ENCODE measurements at regions not wholly inside any gene's neighbourhood (a gene's known extent, or its start where the extent isn't known, plus 50 kb on each side); places are given as distances from the start of the nearest gene placed in this dataset.
"Not testable (repeated sequence)": the region's sequence is repeated elsewhere in the genome, so short reads cannot be mapped to it uniquely, and the experiment has no call there.

- no peak for DNase-seq
Observed at GRCh38 chr21:35170818-35171217, 121.7 kb upstream of the RUNX1 start.

- no peak for DNase-seq
Observed at GRCh38 chr21:35170244-35170643, 121.1 kb upstream of the RUNX1 start.

GRCh38 chr21:35169574-35169973 lies 120.5 kb upstream of the RUNX1 start:
- DNase-seq, result no peak

DNA sequence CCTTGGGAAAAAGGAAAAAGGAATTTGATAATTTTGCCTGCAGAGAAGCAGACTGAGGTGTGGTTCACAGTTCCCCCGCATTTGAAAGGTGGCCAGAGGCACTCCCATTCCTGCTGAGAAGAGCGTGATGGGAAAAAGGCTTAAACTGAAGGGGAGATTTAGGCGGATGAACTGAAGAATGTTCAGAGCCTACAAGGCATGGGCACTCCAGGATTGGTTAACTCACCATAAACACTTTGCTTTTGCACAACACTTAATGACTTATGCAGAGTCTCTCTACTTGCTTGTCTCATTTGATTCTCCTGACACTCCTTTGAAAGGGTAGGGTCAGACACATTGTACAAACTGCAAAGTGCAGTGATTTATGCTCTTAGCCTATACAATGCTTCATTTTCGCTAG lies 119.6 kb upstream of the RUNX1 start:
- DNase-seq, result no peak

DNA sequence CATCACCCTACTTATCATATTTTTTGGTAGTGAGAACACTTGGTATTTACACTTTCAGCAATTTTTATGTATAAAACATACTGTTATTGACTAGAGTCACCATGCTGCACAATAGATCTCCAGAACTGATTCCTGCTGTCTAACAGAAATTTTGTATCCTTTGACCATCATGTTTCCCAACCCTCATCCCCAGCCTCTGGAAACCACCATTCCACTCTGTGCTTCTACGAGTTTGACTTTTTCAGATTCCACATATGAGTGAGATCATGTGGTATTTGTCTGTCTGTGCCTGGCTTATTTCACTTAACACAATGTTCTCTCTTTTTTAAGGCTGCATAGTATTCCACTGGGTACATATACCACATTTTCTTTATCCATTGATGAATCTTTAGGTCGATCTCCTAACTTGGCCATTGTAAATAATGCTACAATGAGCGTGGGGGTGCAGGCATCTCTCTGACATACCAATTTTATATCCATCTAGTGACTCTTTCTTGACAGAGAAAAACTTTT lies 115.9 kb upstream of the RUNX1 start:
- no peak for DNase-seq

DNA sequence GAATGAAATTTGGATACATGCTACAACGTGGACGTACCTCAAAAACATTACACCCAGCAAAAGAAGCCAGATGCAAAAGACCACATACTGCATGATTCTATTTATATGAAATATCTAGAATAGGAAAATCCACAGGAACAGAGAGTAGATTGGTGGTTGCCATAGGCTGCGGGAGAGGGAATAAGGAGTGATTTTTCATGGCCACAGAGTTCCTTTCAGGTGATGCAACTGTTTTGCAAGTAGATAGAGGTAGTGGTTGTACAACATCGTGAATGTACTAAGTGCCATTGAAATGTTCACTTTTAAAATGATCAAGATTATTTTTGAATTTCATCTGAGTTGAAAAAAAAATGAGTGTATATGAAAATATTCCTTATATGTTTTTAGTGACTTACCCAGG lies 115.3 kb upstream of the RUNX1 start:
- DNase-seq, result no peak

DNA sequence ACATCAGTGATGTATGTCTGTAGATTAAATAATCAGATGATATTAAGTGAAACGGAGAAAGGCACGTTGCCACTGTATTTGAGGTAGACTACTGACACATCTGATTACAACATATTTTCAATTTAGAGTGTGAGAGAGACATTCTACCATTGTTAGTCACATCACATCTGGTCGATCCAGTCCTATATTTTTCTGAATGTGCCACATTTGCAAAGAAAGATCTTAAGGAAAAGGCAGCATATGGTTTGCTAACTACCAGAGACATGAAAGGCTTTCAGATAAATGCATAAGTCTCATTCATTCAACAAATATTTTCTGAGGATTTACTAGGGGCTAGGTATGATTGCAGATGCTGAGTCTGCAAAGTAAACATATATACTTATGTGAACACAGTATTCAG lies 114.3 kb upstream of the RUNX1 start:
- no peak for DNase-seq

DNA sequence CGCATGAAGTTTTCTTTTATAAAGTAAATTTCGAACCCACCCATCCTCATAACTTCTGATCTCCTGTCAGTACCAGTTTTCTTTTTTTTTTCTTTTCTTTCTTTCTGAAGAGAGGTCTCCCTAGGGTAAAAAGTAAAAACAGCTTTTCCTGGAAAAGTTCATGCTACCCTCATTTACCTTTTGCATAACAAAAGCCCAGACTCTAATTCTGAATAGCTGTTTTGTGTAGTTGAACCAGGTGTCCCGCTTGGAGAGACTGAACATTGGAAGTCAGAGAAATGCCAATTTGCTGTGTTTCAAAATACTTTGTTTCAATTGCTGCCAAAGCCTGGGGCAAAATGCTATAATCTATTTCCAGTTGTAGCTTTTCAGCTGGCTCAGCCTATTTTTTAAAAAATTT lies 113.7 kb upstream of the RUNX1 start:
- DNase-seq, result no peak

GRCh38 chr21:35159881-35160280 lies 110.8 kb upstream of the RUNX1 start:
- no peak for DNase-seq

- DNase-seq, result not testable (repeated sequence)
Observed at GRCh38 chr21:35157374-35157773, 108.3 kb upstream of the RUNX1 start.

DNA sequence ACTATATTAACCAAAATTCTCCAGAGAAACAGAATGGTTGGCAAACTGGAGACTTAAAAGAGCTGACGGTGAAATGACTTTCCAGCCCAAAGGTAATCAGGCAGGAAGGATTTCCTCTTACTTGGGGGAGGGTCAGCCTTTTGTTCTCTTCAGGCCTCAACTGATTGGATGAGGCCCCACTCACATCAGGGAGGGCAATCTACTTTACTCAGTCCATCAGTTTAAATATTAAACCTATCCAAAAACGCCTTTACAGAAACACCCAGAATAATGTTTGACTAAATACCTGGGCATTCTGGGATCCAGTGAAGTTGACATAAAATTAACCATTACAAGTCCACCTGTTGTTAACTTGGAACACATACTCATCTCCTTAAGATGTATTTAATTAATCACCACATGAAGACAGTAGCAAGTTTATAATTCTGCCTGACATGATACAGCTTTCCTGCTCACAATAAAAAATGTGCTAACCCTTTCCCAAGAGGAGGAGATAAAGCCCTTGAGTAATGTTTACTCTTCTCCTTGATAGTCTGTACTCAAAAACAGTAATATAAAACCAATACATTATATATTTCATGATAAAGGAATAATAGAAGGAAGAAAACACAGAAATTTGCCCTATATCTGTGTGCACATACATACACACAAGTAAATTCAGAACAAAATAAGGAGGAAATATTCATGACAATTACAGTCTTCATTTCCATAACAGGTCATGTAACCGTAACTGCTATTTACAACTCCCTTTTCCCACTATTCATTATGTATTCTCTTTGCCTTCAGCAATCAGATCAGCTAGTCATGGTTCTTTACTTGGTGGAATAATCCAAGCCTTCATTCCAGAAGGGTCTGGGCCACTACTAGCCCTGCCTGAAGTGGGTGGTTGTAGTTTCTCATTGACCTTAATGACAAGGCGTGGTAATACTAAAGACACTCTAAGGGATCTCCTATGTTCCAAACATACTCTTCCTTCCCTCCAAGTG lies 107.5 kb upstream of the RUNX1 start:
- DNase-seq, result no peak

DNA sequence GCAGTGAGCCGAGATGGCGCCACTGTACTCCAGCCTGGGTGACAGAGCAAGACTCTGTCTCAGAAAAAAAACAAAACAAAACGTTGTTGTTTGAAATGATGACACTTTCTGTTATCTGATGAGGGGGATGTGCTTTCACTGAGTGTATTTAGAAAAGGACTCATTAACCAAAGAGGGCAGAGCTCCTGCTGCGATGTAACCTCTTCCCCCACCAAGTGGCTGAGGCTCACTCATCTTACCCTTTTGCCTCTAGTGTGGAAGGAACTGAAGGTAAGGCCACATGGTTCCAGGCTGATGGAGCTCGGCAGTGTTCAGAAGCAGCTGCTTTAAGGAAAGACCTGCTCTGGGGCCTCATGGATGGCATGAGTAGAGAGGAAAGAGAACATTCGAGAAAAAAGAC lies 105.7 kb upstream of the RUNX1 start:
- DNase-seq, result no peak

- no peak for DNase-seq
Observed at GRCh38 chr21:35153671-35154070, 104.6 kb upstream of the RUNX1 start.

DNA sequence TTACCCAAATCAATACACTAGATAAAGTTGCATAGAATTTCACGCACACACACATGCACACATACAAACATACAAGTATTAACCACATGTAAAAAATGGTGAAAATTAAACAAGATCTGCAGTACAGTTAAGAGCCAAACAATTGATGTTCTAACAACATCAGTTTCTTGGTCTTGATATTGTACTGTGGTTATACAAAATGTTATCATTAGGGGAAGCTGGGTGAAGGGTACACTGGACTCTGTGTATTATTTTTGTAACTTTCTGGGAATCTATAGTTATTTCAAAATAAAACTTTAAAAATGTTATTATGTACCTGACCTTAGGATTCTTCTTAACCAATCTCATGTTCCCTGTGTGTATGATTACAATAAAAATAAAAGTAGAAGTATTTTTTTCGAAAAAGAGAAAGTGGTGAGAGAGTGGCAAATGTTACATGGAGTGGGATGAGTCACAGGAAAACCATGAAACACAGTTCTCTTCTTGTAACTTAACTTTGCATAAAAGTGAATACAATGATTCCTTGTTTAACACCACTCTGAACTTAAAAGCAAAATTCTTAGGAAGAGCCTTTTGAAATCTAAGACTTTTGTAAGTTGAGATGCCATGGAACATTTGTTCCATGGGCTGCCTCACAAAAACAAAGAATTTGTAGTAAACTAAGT lies 101.6 kb upstream of the RUNX1 start:
- no peak for DNase-seq

GRCh38 chr21:35149698-35150097 lies 100.6 kb upstream of the RUNX1 start:
- no peak for DNase-seq

DNA sequence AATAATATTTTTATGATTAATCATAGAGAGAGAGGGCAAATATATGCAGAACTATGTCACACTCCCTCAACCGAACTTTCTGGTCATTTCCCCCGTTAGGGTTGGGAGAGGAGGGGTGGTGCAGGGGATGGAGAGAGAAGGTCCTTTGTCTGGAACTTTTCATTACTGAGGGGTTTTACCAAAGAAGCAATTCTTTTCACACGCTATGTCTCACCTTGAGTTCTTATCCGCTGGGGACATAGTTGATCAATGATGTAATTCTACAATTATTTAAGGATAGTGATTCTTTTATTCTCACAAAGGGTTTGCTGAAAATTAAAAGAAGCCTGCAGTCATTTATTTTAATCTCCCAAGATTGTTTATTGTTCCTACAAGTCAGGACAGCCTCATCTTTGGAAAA lies 98.3 kb upstream of the RUNX1 start:
- DNase-seq, result no peak

DNA sequence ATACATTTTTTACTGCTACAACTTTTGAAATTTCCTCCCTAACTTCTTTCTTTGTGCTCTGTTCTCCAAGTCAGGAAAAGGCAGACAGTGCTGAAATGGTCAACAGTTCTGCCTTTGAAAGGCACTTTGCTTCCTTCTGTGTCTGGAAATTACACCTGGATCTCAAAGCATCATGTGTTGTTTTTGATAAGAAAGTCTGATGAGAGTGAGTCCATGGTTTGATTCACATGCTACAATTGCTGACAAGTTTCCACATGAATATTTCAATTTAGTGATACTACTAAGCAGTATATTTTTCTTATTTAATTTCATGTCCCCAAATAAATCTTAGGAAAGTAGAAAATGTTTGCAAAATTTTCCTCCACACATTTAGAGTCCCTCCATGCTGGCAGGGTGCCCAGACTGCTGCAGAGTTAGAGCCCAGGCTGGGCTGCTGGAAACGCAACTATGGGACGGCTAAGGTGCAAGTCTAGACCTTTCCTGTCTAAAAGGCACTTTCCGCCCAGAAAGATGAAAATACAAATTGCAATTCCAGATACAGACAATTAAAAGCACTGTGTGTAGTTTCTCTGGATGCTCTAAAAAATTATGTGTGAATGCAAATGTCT lies 96.6 kb upstream of the RUNX1 start:
- no peak for DNase-seq

DNA sequence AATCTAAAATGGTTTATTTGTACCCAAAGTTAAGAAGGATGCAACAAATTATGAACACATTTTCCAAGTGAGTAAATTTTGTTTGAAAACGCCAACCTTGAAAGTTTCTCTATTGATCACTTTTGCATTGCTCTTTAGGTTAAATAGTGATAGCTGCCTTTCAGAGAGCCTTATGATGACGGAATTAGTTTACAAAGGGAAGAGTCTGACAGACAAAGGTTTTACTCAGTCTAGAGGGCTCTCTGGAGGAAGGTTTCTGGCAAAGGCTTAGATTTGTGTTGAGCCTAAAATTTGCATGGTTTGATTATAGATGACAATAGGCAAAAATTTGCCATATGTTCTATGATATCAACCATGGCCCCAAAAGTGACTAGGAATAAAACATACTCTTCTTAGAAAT lies 95.9 kb upstream of the RUNX1 start:
- no peak for DNase-seq

DNA sequence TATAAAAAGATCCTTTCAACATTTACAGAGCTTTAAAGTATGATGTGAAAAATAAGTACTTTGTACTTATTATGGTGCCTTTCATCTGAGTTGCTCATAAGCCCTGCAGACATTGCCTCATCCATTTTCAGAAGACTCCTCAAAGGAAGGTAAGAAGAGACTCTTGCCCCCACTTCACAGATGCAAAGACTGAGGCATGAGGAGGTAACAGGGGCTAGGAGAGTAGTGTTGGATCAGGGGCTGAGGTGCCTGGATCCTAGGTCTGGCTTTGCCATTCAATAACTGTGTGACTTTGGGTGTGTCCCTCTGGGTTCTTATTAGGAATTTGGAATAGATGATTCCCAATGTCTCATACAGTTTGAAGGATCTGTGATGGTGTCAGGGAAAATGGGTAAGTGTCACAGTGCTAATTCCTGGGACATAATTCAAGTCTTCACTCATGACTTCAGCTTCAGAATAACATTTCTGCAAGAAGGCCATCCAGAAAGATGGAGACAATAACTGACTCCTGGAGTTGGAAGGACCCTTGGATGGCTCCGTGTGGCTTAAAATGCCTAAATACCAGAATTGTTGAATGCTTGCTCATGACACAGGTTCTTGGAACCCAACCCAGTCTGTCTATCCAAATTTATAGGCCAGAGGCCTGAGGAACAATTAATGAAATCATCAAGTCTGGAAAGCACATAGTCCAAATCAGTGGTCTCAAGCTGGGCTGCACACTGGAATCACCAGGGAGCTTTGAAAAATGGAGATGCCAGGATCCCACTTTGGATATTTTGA lies 93.1 kb upstream of the RUNX1 start:
- no peak for DNase-seq

GRCh38 chr21:35139382-35139715 lies 90.2 kb upstream of the RUNX1 start:
- no peak for DNase-seq

GRCh38 chr21:35138665-35139381 lies 89.7 kb upstream of the RUNX1 start:
- DNase-seq, result peak; percentile 44

- DNase-seq, result no peak
Observed at GRCh38 chr21:35136586-35137219, 87.6 kb upstream of the RUNX1 start.

All from activated CD4-positive, CD25-positive, alpha-beta regulatory T cell treated with anti-CD3 and anti-CD28 coated beads, Interleukin-2, amount 50 U/mL, for 72 hours (primary cell).